GM19395 (cell line): ENCODE measurements at regions not wholly inside any gene's neighbourhood (a gene's known extent, or its start where the extent isn't known, plus 50 kb on each side); places are given as distances from the start of the nearest gene placed in this dataset.

Experiments used
- ATAC-seq: cut with Tn5 transposase; IDR thresholded peaks from one replicate; pipeline ENCODE4 v1.9.1; 2021; ENCODE audit warnings: mild to moderate bottlenecking, moderate library complexity; ENCODE audit not compliant: unreplicated experiment

GRCh38 chr12:19572920-19573558 lies 133.7 kb downstream of the AEBP2 start:
- peak; percentile 68 for ATAC-seq

- no peak for ATAC-seq
Observed at GRCh38 chr12:19573866-19574265, 134.6 kb downstream of the AEBP2 start.

DNA sequence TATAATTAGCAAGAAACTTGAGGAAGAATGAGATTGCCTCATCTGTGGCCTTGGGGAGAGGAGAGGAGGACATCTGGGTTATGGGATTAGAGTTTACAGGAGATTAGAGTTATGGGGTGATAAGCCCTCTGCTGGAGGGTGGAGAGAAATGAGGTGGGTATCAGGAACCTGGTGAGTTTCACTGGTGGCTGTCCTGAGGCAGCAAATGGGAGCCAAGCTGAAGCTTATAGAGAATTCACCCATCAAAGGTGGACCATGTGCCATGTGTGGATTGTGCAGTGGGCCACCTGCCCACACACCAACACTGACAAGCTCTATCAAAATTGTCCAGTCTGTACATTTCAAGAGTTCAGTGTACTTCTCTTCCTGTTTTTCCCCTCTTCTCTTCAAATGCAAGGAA lies 135.3 kb downstream of the AEBP2 start:
- ATAC-seq = no peak

DNA sequence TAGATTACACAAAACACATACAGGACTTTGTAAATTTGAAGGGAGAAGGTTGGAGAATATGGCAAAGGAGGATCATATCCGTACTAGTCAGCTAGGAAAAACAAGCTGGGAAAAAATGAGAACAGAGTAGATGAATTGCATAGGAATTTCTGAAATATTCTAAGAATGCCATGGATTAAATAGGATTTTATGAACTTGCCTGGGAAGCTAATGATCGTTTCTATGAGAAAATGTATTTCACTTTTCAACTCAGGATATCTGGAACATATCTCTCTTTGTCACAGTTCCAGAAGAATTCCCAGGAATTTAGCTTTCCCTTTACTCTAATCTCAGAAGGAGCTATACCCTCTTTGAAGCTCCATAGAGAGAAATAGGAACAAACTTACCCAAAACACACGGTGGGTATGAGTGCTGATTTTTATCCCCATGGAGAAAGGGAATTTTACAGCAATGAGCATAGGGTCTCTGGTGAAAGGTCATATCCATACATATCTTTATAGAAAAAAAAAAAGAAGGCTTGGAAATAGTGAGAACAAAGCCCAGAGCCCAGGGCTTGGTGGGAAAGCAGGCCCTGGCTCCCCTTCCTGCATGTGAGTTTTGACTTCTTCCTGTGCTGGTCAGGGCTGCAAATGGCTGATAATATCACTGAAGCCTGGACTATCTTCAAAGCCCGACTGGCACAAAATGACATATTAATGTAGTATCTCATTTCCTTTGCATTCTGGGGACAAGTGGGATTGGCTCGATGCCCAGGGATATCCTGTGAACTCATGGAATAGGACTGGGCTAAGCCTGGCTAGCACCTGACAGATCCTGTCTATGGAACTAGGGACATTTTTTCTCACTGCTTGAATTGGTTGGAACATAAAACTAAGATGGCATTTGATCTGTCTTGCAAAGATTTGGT lies 136.3 kb downstream of the AEBP2 start:
- no peak for ATAC-seq

- ATAC-seq = no peak
Observed at GRCh38 chr12:19576506-19577280, 137.4 kb downstream of the AEBP2 start.

GRCh38 chr12:19577281-19577530 lies 137.9 kb downstream of the AEBP2 start:
- no peak for ATAC-seq

DNA sequence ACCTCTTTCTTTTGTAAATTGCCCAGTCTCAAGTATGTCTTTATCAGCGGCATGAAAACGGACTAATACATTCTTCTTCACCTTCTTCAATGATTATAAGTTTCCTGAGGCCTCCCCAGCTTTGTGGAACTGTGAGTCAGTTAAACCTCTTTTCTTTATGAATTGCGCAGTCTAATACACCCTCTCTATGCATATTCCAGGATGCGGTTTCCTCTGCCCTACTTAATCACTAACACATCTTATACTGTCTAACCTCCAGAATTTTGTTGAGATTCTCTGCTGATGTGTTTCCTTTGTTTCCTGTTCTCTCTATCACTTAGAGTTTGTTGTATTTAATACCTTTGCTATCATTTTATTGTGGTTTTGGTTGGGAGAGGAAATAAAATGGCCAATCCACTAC lies 145.4 kb downstream of the AEBP2 start:
- no peak for ATAC-seq

DNA sequence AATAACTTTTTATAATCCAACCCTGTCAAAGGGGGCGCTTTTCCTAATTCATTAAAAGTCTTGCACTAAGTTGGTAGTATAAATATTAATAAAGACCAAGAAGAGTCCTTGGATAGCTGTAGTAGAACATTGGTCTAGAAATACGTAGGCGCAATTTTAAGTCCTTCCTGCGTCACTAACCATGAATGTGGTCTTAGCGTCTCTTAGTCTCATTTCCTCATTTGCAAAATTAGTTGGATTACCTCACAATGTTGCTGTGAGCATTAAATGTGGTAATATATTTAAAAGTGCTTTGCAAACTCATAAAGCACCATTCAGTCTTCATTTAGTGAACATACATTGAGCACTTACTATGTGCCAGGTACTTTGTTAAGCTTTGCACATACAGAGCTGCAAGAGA lies 149.7 kb downstream of the AEBP2 start:
- no peak for ATAC-seq

- ATAC-seq = no peak
Observed at GRCh38 chr12:19591951-19592350, 152.7 kb downstream of the AEBP2 start.

GRCh38 chr12:19596434-19597166 lies 157.3 kb downstream of the AEBP2 start:
- ATAC-seq = no peak

- no peak for ATAC-seq
Observed at GRCh38 chr12:19597167-19598026, 158.1 kb downstream of the AEBP2 start.

- no peak for ATAC-seq
Observed at GRCh38 chr12:19605720-19606119, 166.4 kb downstream of the AEBP2 start.

GRCh38 chr12:19608039-19608438 lies 168.7 kb downstream of the AEBP2 start:
- ATAC-seq = no peak

GRCh38 chr12:19613051-19613535 lies 173.8 kb downstream of the AEBP2 start:
- ATAC-seq = no peak

- no peak for ATAC-seq
Observed at GRCh38 chr12:19614601-19615383, 175.5 kb downstream of the AEBP2 start.

GRCh38 chr12:19615384-19615725 lies 176.1 kb downstream of the AEBP2 start:
- no peak for ATAC-seq

DNA sequence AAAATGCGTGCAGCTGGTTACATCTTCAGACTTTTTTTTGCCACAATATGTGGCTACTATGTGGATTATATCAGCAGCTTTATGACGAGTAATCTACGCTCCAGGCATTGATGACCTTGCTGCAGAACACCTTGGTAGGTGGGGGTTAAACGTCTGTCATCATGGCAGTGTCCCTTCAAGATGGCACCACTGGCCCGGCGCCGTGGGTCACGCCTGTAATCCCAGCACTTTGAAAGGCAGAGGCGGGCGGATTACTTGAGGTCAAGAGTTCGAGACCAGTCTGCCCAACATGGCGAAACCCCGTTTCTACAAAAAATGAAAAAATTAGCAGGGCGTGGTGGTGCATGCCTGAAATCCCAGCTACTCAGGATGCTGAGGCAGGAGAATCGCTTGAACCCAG lies 177.5 kb downstream of the AEBP2 start:
- ATAC-seq = no peak

DNA sequence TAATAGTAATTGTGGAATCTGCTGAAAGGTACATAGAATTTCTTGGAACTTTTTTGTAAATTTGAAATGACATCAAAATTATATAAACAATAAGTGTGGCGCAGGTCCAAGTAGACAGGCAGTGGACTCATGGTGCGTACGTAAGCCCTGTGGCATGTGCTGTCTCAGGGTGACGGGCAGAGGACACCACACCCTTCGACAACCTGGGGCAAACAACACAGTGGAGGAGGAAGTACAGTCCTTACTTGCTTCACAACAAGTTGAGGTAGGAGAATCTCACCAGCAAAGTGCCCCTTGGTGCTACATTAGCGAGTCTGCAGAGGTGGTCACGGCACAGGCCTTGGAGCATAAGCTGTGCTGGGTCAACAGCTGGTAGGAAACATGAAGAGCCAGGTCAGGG lies 180.9 kb downstream of the AEBP2 start:
- ATAC-seq = no peak

GRCh38 chr12:19623751-19624399 lies 184.6 kb downstream of the AEBP2 start:
- no peak for ATAC-seq
